PC-3 (cell line): ENCODE measurements at regions not wholly inside any gene's neighbourhood (a gene's known extent, or its start where the extent isn't known, plus 50 kb on each side); places are given as distances from the start of the nearest gene placed in this dataset.

Source experiments
- CTCF ChIP-seq: fragments of 300-600 bp; sonication (generic); conservative IDR thresholded peaks from 2 replicates; pipeline ENCODE4 v1.5.1; 2017; ENCODE audit warnings: antibody characterized with exemption, low read depth, mild to moderate bottlenecking, low read length
- EZH2phosphoT487 ChIP-seq: fragments of 300-600 bp; sonication (generic); IDR thresholded peaks from 2 replicates; pipeline ENCODE4 v1.6.1; 2018; ENCODE audit warnings: mild to moderate bottlenecking, antibody characterized with exemption, low read length, borderline replicate concordance

GRCh38 chr16:86787538-86787937, 209.2 kb downstream of the FOXL1 start:
- TF ChIP-seq CTCF (no peak), EZH2phosphoT487 (no peak)
